GM23338 (cell line): ENCODE measurements at regions not wholly inside any gene's neighbourhood (a gene's known extent, or its start where the extent isn't known, plus 50 kb on each side); places are given as distances from the start of the nearest gene placed in this dataset.

ENCODE experiments used
- ATAC-seq: fragments of 200-7000 bp; cut with Tn5 transposase; 3 replicates; pipeline ENCODE4 v1.9.1; 2020
- DNase-seq: peaks from one replicate; pipeline ENCODE4 v3.0.0-alpha.2; 2015; ENCODE audit warnings: low spot score
- H2AFZ ChIP-seq: fragments of 200-600 bp; sonication (generic); 2 replicates; pipeline ENCODE4 v1.8.0; 2016; ENCODE audit warnings: antibody characterized with exemption, mild to moderate bottlenecking, moderate library complexity
- H3F3A ChIP-seq: fragments of 200-600 bp; sonication (generic); replicated peaks from 2 replicates; pipeline ENCODE4 v1.8.0; 2017; ENCODE audit warnings: antibody characterized with exemption, mixed run types, low read depth
- H3K27ac ChIP-seq: fragments of 200-600 bp; sonication (generic); 2 replicates; pipeline ENCODE4 v1.6.1; 2016; ENCODE audit warnings: low read depth
- H3K27me3 ChIP-seq: fragments of 200-600 bp; sonication (generic); 2 replicates; pipeline ENCODE4 v1.8.0; 2016; ENCODE audit warnings: mild to moderate bottlenecking, mixed run types, moderate library complexity; ENCODE audit not compliant: insufficient read depth
- H3K36me3 ChIP-seq: fragments of 200-600 bp; sonication (generic); 2 replicates; pipeline ENCODE4 v1.8.0; 2016; ENCODE audit warnings: mild to moderate bottlenecking; ENCODE audit not compliant: insufficient read depth
- H3K4me1 ChIP-seq: fragments of 200-600 bp; sonication (generic); 2 replicates; pipeline ENCODE4 v1.8.0; 2016; ENCODE audit warnings: mild to moderate bottlenecking, moderate library complexity; ENCODE audit not compliant: insufficient read depth
- H3K4me2 ChIP-seq: fragments of 200-600 bp; sonication (generic); 2 replicates; pipeline ENCODE4 v1.7.1; 2017; ENCODE audit warnings: mixed run types
- H3K4me3 ChIP-seq: fragments of 200-600 bp; sonication (generic); 2 replicates; pipeline ENCODE4 v1.6.1; 2016; ENCODE audit warnings: mixed run types
- H3K79me2 ChIP-seq: fragments of 200-600 bp; sonication (generic); replicated peaks from 2 replicates; pipeline ENCODE4 v1.8.0; 2017; ENCODE audit warnings: mild to moderate bottlenecking; ENCODE audit not compliant: insufficient read depth
- H3K9me2 ChIP-seq: fragments of 200-600 bp; sonication (generic); 2 replicates; pipeline ENCODE4 v1.8.0; 2017; ENCODE audit not compliant: insufficient read depth
- H4K20me1 ChIP-seq: fragments of 200-600 bp; sonication (generic); replicated peaks from 2 replicates; pipeline ENCODE4 v1.8.0; 2017; ENCODE audit warnings: mild to moderate bottlenecking; ENCODE audit not compliant: insufficient read depth
- H3K27ac Mint-ChIP-seq: 2 replicates; pipeline ENCODE4 v1.8.0; 2020; ENCODE audit warnings: inconsistent platforms, mild to moderate bottlenecking, moderate library complexity, mixed read lengths
- H3K27me3 Mint-ChIP-seq: 3 replicates; pipeline ENCODE4 v1.8.0; 2022; ENCODE audit warnings: low read depth, mild to moderate bottlenecking, moderate library complexity, mixed read lengths, inconsistent platforms; ENCODE audit not compliant: insufficient read depth, poor library complexity
- H3K36me3 Mint-ChIP-seq: 3 replicates; pipeline ENCODE4 v1.8.0; 2021; ENCODE audit warnings: low read depth, mild to moderate bottlenecking, inconsistent platforms, moderate library complexity, mixed read lengths
- H3K4me1 Mint-ChIP-seq: 3 replicates; pipeline ENCODE4 v1.8.0; 2020; ENCODE audit warnings: mild to moderate bottlenecking, inconsistent platforms, mixed read lengths
- H3K4me3 Mint-ChIP-seq: 3 replicates; pipeline ENCODE4 v1.8.0; 2021; ENCODE audit warnings: moderate library complexity, mild to moderate bottlenecking, inconsistent platforms, mixed read lengths
- H3K9me3 Mint-ChIP-seq: 3 replicates; pipeline ENCODE4 v1.8.0; 2020; ENCODE audit warnings: moderate library complexity, mild to moderate bottlenecking, inconsistent platforms, mixed read lengths
- CTCF ChIP-seq, 2 experiments: fragments of 200-600 bp in 1 of 2; sonication (generic) in 1 of 2; conservative IDR thresholded peaks; 2 replicates each; pipeline versions ENCODE4 v1.5.1 to v1.6.1; 2016 to 2017; ENCODE audit warnings: antibody characterized with exemption in 2 of 2, low read depth in 2 of 2, mild to moderate bottlenecking in 2 of 2, moderate library complexity in 1 of 2
- EZH2 ChIP-seq: fragments of 200-600 bp; sonication (generic); IDR thresholded peaks from one replicate; pipeline ENCODE4 v1.8.0; 2017; ENCODE audit warnings: antibody characterized with exemption, mild to moderate bottlenecking, low read depth; ENCODE audit not compliant: unreplicated experiment
- NANOG ChIP-seq: IDR thresholded peaks from 2 replicates; pipeline ENCODE4 v1.6.1; 2016; ENCODE audit warnings: antibody characterized with exemption, borderline replicate concordance
- POLR2AphosphoS5 ChIP-seq: IDR thresholded peaks from 2 replicates; pipeline ENCODE4 v1.6.1; 2016; ENCODE audit warnings: antibody characterized with exemption, low read depth
- REST ChIP-seq: IDR thresholded peaks from one replicate; pipeline ENCODE4 v1.6.1; 2018; ENCODE audit warnings: antibody characterized with exemption; ENCODE audit not compliant: unreplicated experiment

- peaks cover 3% of the 10 kb centered on the region for H3K27me3 Mint-ChIP-seq
Measured at GRCh38 chr1:57711326-57711725, 287.5 kb upstream of the DAB1 start.

GRCh38 chr1:57707631-57708030 is 283.8 kb upstream of the DAB1 start:
- Mint-ChIP-seq H3K9me3 (peaks cover 9% of the 10 kb centered on the region), H3K27me3 (peaks cover 3% of the 10 kb centered on the region), H3K4me1 (peaks cover 21% of the 10 kb centered on the region), H3K4me3 (no peak overlapping the region), H3K36me3 (peaks cover 12% of the 10 kb centered on the region; the same call in 2 of the 3 replicates), H3K27ac (no peak overlapping the region)
- Histone ChIP-seq H3K4me2 (no peak overlapping the region), H4K20me1 (no peaks in the 10 kb centered on the region), H3F3A (no peaks in the 10 kb centered on the region), H3K4me3 (no peak overlapping the region), H3K79me2 (no peaks in the 10 kb centered on the region), H3K4me1 (peaks cover 12% of the 10 kb centered on the region), H2AFZ (no peak overlapping the region), H3K27ac (no peak overlapping the region), H3K27me3 (no peaks in the 10 kb centered on the region), H3K9me2 (no peaks in the 10 kb centered on the region), H3K36me3 (no peaks in the 10 kb centered on the region; the same call in 1 of the 2 replicates)
- TF ChIP-seq CTCF (conservative IDR thresholded peaks at IDR 0.05; ENCODE audit: low read depth in 2 of 2), result peak in 1 of 2 experiments; percentile 57; a peak in 2 of 4 replicates
- TF ChIP-seq REST, result no peak
- no peak for TF ChIP-seq NANOG
- no peak for TF ChIP-seq POLR2AphosphoS5
- peak; percentile 31; the same call in 1 of the 3 replicates for ATAC-seq
- no peak for DNase-seq

More at GRCh38 chr1:57711326-57711725, 287.5 kb upstream of the DAB1 start:
- H3K27ac Mint-ChIP-seq, result no peak overlapping the region; the same call in 1 of the 2 replicates
- no peaks in the 10 kb centered on the region for H3F3A ChIP-seq
- peaks cover 12% of the 10 kb centered on the region for H3K4me1 ChIP-seq
- no peaks in the 10 kb centered on the region for H3K27me3 ChIP-seq
- H3K9me2 ChIP-seq, result peaks cover 4% of the 10 kb centered on the region; the same call in 1 of the 2 replicates
- peak; percentile 25 for DNase-seq
- H3K27ac ChIP-seq, result no peak overlapping the region
- peaks cover 9% of the 10 kb centered on the region for H3K9me3 Mint-ChIP-seq
- no peaks in the 10 kb centered on the region; the same call in 1 of the 2 replicates for H3K36me3 ChIP-seq
- peaks cover 13% of the 10 kb centered on the region for H3K4me1 Mint-ChIP-seq
- H3K4me3 ChIP-seq, result no peak overlapping the region
- H2AFZ ChIP-seq, result no peak overlapping the region
- H3K4me2 ChIP-seq, result no peak overlapping the region
- no peak overlapping the region for H3K4me3 Mint-ChIP-seq
- H3K79me2 ChIP-seq, result no peaks in the 10 kb centered on the region
- peaks cover 12% of the 10 kb centered on the region; the same call in 2 of the 3 replicates for H3K36me3 Mint-ChIP-seq
- TF ChIP-seq CTCF (conservative IDR thresholded peaks at IDR 0.05; ENCODE audit: low read depth in 2 of 2) (peak in 1 of 2 experiments; percentile 19; a peak in 2 of 4 replicates), EZH2 (no peak)
- H4K20me1 ChIP-seq, result no peaks in the 10 kb centered on the region
- peak; percentile 82 for ATAC-seq
